ENCODE measurements at regions not wholly inside any gene's neighbourhood (a gene's known extent, or its start where the extent isn't known, plus 50 kb on each side); places are given as distances from the start of the nearest gene placed in this dataset.
"Not testable (repeated sequence)": the region's sequence is repeated elsewhere in the genome, so short reads cannot be mapped to it uniquely, and the experiment has no call there.

GRCh38 chr13:18322821-18323220 is 858.8 kb downstream of the TUBA3C start:
- DNase-seq (ENCODE audit: low spot score in 2 of 2); H3K4me3 ChIP-seq; H3K9me3 ChIP-seq; H3K27ac ChIP-seq; H3K27me3 ChIP-seq; H3K4me1 ChIP-seq; H3K36me3 ChIP-seq: not testable (repeated sequence)
- WGBS, 2 donors: 79 to 88% methylated on average over 8 of the region's 18 CpGs

- H3K4me1 ChIP-seq; H3K36me3 ChIP-seq; H3K4me3 ChIP-seq; H3K9me3 ChIP-seq; DNase-seq (ENCODE audit: low spot score in 2 of 2); H3K27ac ChIP-seq; H3K27me3 ChIP-seq: not testable (repeated sequence)
Observed at GRCh38 chr13:18319653-18320052, 862.0 kb downstream of the TUBA3C start.

- WGBS, 2 donors: 67 to 70% methylated on average over 6 of the region's 6 CpGs
- not testable (repeated sequence) for H3K9me3 ChIP-seq; H3K36me3 ChIP-seq; H3K4me3 ChIP-seq; H3K27me3 ChIP-seq; H3K4me1 ChIP-seq; H3K27ac ChIP-seq; DNase-seq (ENCODE audit: low spot score in 2 of 2)
Observed at GRCh38 chr13:18303240-18303813, 878.3 kb downstream of the TUBA3C start.

- H3K36me3 ChIP-seq; H3K9me3 ChIP-seq; H3K27me3 ChIP-seq; DNase-seq (ENCODE audit: low spot score in 2 of 2); H3K4me1 ChIP-seq; H3K27ac ChIP-seq; H3K4me3 ChIP-seq: not testable (repeated sequence)
- 56 to 67% methylated on average over 1 of the region's 1 CpG for WGBS, 2 donors
Observed at GRCh38 chr13:18300968-18301367, 880.7 kb downstream of the TUBA3C start.

- not testable (repeated sequence) for DNase-seq (ENCODE audit: low spot score in 2 of 2); H3K27me3 ChIP-seq; H3K4me1 ChIP-seq; H3K36me3 ChIP-seq; H3K4me3 ChIP-seq; H3K27ac ChIP-seq; H3K9me3 ChIP-seq
- 72% methylated on average over 44 to 48 of the region's 48 CpGs for WGBS, 2 donors
Observed at GRCh38 chr13:18297359-18297758, 884.3 kb downstream of the TUBA3C start.

- H3K4me3 ChIP-seq; H3K4me1 ChIP-seq; H3K9me3 ChIP-seq; H3K27me3 ChIP-seq; DNase-seq (ENCODE audit: low spot score in 2 of 2); H3K36me3 ChIP-seq; H3K27ac ChIP-seq: not testable (repeated sequence)
- 88 to 90% methylated on average over 4 to 5 of the region's 7 CpGs for WGBS, 2 donors
Observed at GRCh38 chr13:18296617-18297016, 885.0 kb downstream of the TUBA3C start.

GRCh38 chr13:18294311-18294710 is 887.3 kb downstream of the TUBA3C start:
- H3K4me1 ChIP-seq; DNase-seq (ENCODE audit: low spot score in 2 of 2); H3K9me3 ChIP-seq; H3K27ac ChIP-seq; H3K27me3 ChIP-seq; H3K36me3 ChIP-seq; H3K4me3 ChIP-seq: not testable (repeated sequence)
- WGBS, 2 donors: 54 to 74% methylated on average over 2 to 10 of the region's 17 CpGs

- H3K4me1 ChIP-seq; H3K27ac ChIP-seq; H3K27me3 ChIP-seq; H3K36me3 ChIP-seq; H3K9me3 ChIP-seq; DNase-seq (ENCODE audit: low spot score in 2 of 2); H3K4me3 ChIP-seq: not testable (repeated sequence)
- 17 to 22% methylated on average over 2 of the region's 2 CpGs for WGBS, 2 donors
Observed at GRCh38 chr13:18286848-18287247, 894.8 kb downstream of the TUBA3C start.

- H3K27ac ChIP-seq, H3K9me3 ChIP-seq: not testable (repeated sequence)
Observed at GRCh38 chr13:18285663-18286062, 896.0 kb downstream of the TUBA3C start.

GRCh38 chr13:18284040-18284439 is 897.6 kb downstream of the TUBA3C start:
- DNase-seq (ENCODE audit: low spot score in 2 of 2); H3K36me3 ChIP-seq; H3K4me3 ChIP-seq; H3K9me3 ChIP-seq; H3K27ac ChIP-seq; H3K27me3 ChIP-seq; H3K4me1 ChIP-seq: not testable (repeated sequence)
- 75 to 81% methylated on average over 5 of the region's 5 CpGs for WGBS, 2 donors

More at GRCh38 chr13:18285663-18286062, 896.0 kb downstream of the TUBA3C start:
- H3K27me3 ChIP-seq; H3K36me3 ChIP-seq; H3K4me1 ChIP-seq; H3K4me3 ChIP-seq; DNase-seq (ENCODE audit: low spot score in 2 of 2): not testable (repeated sequence)
- 83 to 100% methylated on average over 1 of the region's 4 CpGs for WGBS, 2 donors

- WGBS, 2 donors: 11 to 21% methylated on average over 1 of the region's 6 CpGs
- not testable (repeated sequence) for H3K4me1 ChIP-seq; H3K27ac ChIP-seq; H3K27me3 ChIP-seq; DNase-seq (ENCODE audit: low spot score in 2 of 2); H3K4me3 ChIP-seq; H3K9me3 ChIP-seq; H3K36me3 ChIP-seq
Observed at GRCh38 chr13:18281829-18282597, 899.6 kb downstream of the TUBA3C start.

- H3K4me3 ChIP-seq; H3K4me1 ChIP-seq; H3K27ac ChIP-seq; H3K27me3 ChIP-seq; H3K36me3 ChIP-seq; H3K9me3 ChIP-seq; DNase-seq (ENCODE audit: low spot score in 2 of 2): not testable (repeated sequence)
- 50 to 81% methylated on average over 3 to 9 of the region's 11 CpGs for WGBS, 2 donors
Observed at GRCh38 chr13:18280904-18281828, 900.5 kb downstream of the TUBA3C start.

- not testable (repeated sequence) for DNase-seq (ENCODE audit: low spot score in 2 of 2); H3K36me3 ChIP-seq; H3K27ac ChIP-seq; H3K4me3 ChIP-seq; H3K4me1 ChIP-seq; H3K9me3 ChIP-seq; H3K27me3 ChIP-seq
- WGBS, 2 donors: 81 to 87% methylated on average over 4 of the region's 4 CpGs
Observed at GRCh38 chr13:18279971-18280370, 901.7 kb downstream of the TUBA3C start.
